ENCODE measurements at regions not wholly inside any gene's neighbourhood (a gene's known extent, or its start where the extent isn't known, plus 50 kb on each side); places are given as distances from the start of the nearest gene placed in this dataset.

- no peaks in the 10 kb centered on the region for H3K4me1 ChIP-seq
- H3K9me3 ChIP-seq: no peaks in the 10 kb centered on the region
- WGBS (ENCODE audit: missing lambda C conversion rate): 10% methylated on average over 2 of the region's 2 CpGs
- no peak for FAIRE-seq
- POLR2A ChIA-PET: no interaction called here
- H3K27ac ChIP-seq: no peak overlapping the region
- TF ChIP-seq EHF (CRISPR knock-in tag; IDR thresholded peaks at IDR 0.05) (no peak), SMC3 (IDR thresholded peaks at IDR 0.05) (no peak), ZC3H11A (IDR thresholded peaks at IDR 0.05) (no peak), HOXA7 (CRISPR knock-in tag; IDR thresholded peaks at IDR 0.05) (no peak), E2F6 (IDR thresholded peaks at IDR 0.05; ENCODE audit: borderline replicate concordance, low read depth) (no peak), BHLHE40 (IDR thresholded peaks at IDR 0.05; ENCODE audit: low read depth, low read length) (no peak), RNF2 (IDR thresholded peaks at IDR 0.05; ENCODE audit: borderline replicate concordance, low read depth) (no peak), USF2 (IDR thresholded peaks at IDR 0.05) (no peak), ZFP36 (IDR thresholded peaks at IDR 0.05; ENCODE audit: borderline replicate concordance, partially characterized antibody) (no peak)
- CTCF ChIA-PET: no interaction called here
- no peak overlapping the region for H3K4me3 ChIP-seq
- no peak for ATAC-seq
- DNase-seq (ENCODE audit: low read depth in 1 of 2, low spot score in 1 of 2): no peak
- H3K4me2 ChIP-seq: no peak overlapping the region
Observed at GRCh38 chr18:42426496-42427015, 471.5 kb downstream of the PIK3C3 start.

DNA sequence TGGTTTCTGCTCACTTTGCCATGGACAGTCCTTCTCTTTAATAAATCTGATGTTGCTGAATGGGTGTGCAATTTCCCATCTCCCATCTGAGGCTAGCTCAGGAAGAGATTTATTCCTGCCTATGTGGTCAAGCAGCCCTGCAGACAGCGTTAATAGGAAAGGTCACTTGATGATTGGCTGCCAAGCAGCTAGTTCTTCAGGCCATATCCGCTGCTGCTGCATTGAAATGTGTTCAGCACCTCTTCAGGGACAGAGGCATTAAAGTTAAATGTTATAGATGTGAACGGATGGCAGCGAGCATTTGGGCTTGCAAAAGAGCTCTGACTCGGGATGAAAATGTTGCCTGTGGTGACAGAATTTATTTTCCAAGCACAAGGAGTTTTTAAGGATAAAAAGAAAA lies 474.2 kb downstream of the PIK3C3 start:
- CTCF ChIA-PET: interaction anchor here (0.9 to 1.1 kb wide), 2 partner anchors 11 to 14 kb away, joined by 3 read pairs; no protein-coding TSS in a partner anchor
- no peak for DNase-seq (ENCODE audit: low read depth in 1 of 2, low spot score in 1 of 2)

DNA sequence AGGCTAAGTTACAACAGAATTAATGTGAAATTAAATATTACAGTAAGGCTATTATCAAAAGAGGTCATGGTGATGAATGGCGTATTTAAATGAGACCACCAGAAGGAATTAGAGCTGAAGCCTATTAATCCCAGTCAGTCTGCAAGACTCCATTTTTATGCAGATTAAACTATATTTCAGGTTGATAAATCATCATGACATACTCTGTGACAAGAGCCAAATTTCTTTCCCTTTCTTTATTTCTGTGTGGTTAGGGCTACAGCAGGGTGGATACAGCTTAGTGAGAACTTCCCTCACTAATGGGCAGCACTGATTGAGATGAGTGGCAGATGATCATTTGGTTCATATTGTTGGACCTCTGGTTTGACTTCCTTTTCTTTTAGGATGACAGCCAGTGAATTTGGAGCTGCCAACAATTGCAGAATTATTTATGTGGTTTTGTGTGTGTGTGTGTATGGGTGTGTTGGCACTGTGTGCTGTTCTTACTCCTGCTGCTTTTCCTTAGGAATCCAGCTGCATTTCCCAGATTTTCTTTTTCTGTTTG lies 481.3 kb downstream of the PIK3C3 start:
- DNase-seq (ENCODE audit: low read depth in 1 of 2, low spot score in 1 of 2) (no peak), FAIRE-seq (no peak), ATAC-seq (no peak)
- WGBS (ENCODE audit: missing lambda C conversion rate): 30% methylated on average over 1 of the region's 1 CpG
- ChIA-PET POLR2A (no interaction called here), CTCF (no interaction called here)
- Histone ChIP-seq H3K4me3 (no peak overlapping the region), H3K9me3 (no peaks in the 10 kb centered on the region), H3K4me1 (no peaks in the 10 kb centered on the region), H3K4me2 (no peak overlapping the region), H3K27ac (no peak overlapping the region)
- TF ChIP-seq POLR2AphosphoS2 (conservative IDR thresholded peaks at IDR 0.05; ENCODE audit: low read length): no peak
- TF ChIP-seq, protein P1, sequence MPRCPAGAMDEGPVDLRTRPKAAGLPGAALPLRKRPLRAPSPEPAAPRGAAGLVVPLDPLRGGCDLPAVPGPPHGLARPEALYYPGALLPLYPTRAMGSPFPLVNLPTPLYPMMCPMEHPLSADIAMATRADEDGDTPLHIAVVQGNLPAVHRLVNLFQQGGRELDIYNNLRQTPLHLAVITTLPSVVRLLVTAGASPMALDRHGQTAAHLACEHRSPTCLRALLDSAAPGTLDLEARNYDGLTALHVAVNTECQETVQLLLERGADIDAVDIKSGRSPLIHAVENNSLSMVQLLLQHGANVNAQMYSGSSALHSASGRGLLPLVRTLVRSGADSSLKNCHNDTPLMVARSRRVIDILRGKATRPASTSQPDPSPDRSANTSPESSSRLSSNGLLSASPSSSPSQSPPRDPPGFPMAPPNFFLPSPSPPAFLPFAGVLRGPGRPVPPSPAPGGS (IDR thresholded peaks at IDR 0.05): no peak
- no peak for TF ChIP-seq ZFP36 (IDR thresholded peaks at IDR 0.05; ENCODE audit: borderline replicate concordance, partially characterized antibody)
- no peak for TF ChIP-seq MYC (IDR thresholded peaks at IDR 0.05; ENCODE audit: borderline replicate concordance, low read length)
- no peak for TF ChIP-seq ESRRA (IDR thresholded peaks at IDR 0.05; ENCODE audit: borderline replicate concordance, low read length)
- no peak for TF ChIP-seq HOXA7 (CRISPR knock-in tag; IDR thresholded peaks at IDR 0.05)
- no peak for TF ChIP-seq TFCP2L1 (CRISPR knock-in tag; IDR thresholded peaks at IDR 0.05)
- TF ChIP-seq FOSB (CRISPR knock-in tag; IDR thresholded peaks at IDR 0.05): no peak

More for the DNA sequence above, 474.2 kb downstream of the PIK3C3 start:
- no peaks in the 10 kb centered on the region for H3K9me3 ChIP-seq
- POLR2A ChIA-PET: no interaction called here
- TF ChIP-seq RARB (CRISPR knock-in tag; IDR thresholded peaks at IDR 0.05): no peak
- H3K4me3 ChIP-seq: no peak overlapping the region
- no peak for ATAC-seq
- 3% methylated on average over 5 of the region's 5 CpGs for WGBS (ENCODE audit: missing lambda C conversion rate)
- H3K4me1 ChIP-seq: no peaks in the 10 kb centered on the region
- H3K27ac ChIP-seq: no peak overlapping the region
- FAIRE-seq: no peak
- H3K4me2 ChIP-seq: no peak overlapping the region

DNA sequence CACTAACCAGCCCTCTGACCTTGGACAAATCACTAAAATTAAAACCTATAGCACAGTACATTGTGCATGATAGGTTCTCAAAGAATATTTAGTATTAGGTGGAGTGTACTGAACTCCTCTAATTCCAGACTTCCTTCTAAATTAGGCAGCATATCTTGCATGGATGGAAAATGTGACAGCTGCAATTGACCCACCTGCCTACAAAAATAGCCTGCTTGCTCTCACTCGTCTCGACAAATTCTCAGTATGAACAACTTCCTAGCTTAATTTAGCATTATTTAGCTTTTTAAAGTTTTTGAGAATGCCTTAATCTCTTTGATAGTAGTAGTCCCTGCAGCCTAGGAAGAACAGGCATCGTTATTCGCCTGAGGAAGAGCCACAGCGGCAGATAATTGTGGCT lies 482.0 kb downstream of the PIK3C3 start:
- ATAC-seq: no peak
- Histone ChIP-seq H3K4me1 (no peaks in the 10 kb centered on the region), H3K9me3 (no peaks in the 10 kb centered on the region), H3K4me2 (no peak overlapping the region), H3K27ac (no peak overlapping the region), H3K4me3 (no peak overlapping the region)
- POLR2A ChIA-PET: no interaction called here
- no peak for DNase-seq (ENCODE audit: low read depth in 1 of 2, low spot score in 1 of 2)
- 9% methylated on average over 5 of the region's 5 CpGs for WGBS (ENCODE audit: missing lambda C conversion rate)
- CTCF ChIA-PET: no interaction called here
- FAIRE-seq: no peak
- TF ChIP-seq USF2 (IDR thresholded peaks at IDR 0.05) (no peak), RFX5 (IDR thresholded peaks at IDR 0.05) (no peak), KDM5A (IDR thresholded peaks at IDR 0.05) (no peak), JUN (IDR thresholded peaks at IDR 0.05) (no peak), FOSB (CRISPR knock-in tag; IDR thresholded peaks at IDR 0.05) (no peak), RAD21 (conservative IDR thresholded peaks at IDR 0.05 in 1 of 2, IDR thresholded peaks at IDR 0.05 in 1 of 2) (no peak), RARB (CRISPR knock-in tag; IDR thresholded peaks at IDR 0.05) (no peak), CBX2 (IDR thresholded peaks at IDR 0.05; ENCODE audit: borderline replicate concordance, low read depth) (no peak), ZFP36 (IDR thresholded peaks at IDR 0.05; ENCODE audit: borderline replicate concordance, partially characterized antibody) (no peak), HDAC2 (IDR thresholded peaks at IDR 0.05) (no peak), EHMT2 (IDR thresholded peaks at IDR 0.05; ENCODE audit: low read depth) (no peak), HEYL (CRISPR knock-in tag; IDR thresholded peaks at IDR 0.05) (no peak), FOXS1 (CRISPR knock-in tag; IDR thresholded peaks at IDR 0.05) (no peak), MAFK (IDR thresholded peaks at IDR 0.05; ENCODE audit: partially characterized antibody) (no peak)
- TF ChIP-seq, protein P2, sequence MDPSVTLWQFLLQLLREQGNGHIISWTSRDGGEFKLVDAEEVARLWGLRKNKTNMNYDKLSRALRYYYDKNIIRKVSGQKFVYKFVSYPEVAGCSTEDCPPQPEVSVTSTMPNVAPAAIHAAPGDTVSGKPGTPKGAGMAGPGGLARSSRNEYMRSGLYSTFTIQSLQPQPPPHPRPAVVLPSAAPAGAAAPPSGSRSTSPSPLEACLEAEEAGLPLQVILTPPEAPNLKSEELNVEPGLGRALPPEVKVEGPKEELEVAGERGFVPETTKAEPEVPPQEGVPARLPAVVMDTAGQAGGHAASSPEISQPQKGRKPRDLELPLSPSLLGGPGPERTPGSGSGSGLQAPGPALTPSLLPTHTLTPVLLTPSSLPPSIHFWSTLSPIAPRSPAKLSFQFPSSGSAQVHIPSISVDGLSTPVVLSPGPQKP (IDR thresholded peaks at IDR 0.05; ENCODE audit: low read depth, low read length): no peak
